Activated CD8-positive, alpha-beta memory T cell treated with anti-CD3 and anti-CD28 coated beads for 36 hours (primary cell): ENCODE measurements at regions not wholly inside any gene's neighbourhood (a gene's known extent, or its start where the extent isn't known, plus 50 kb on each side); places are given as distances from the start of the nearest gene placed in this dataset.
"Not testable (repeated sequence)": the region's sequence is repeated elsewhere in the genome, so short reads cannot be mapped to it uniquely, and the experiment has no call there.

ENCODE experiments used
- CTCF ChIA-PET: fragments of 350-600 bp; sonication (Branson Sonifier 250); formaldehyde crosslinking; loops from one replicate; lab custom pipeline; 2021; ENCODE audit warnings: antibody characterized with exemption; lab: Charles Lee
- POLR2A ChIA-PET: fragments of 350-600 bp; sonication (Branson Sonifier 250); formaldehyde crosslinking; loops from one replicate; lab custom pipeline; 2021; ENCODE audit warnings: antibody characterized with exemption; lab: Charles Lee

GRCh38 chr9:88291056-88291455 lies 97.2 kb upstream of the SPIN1 start:
- ChIA-PET CTCF (no interaction called here), POLR2A (no interaction called here)

- ChIA-PET POLR2A (no interaction called here), CTCF (no interaction called here)
Observed at GRCh38 chr9:88289532-88289931, 98.7 kb upstream of the SPIN1 start.

- POLR2A ChIA-PET: no interaction called here
- CTCF ChIA-PET: interaction anchor here (0.8 kb wide), 1 partner anchor 14 kb away, joined by 3 read pairs; no protein-coding TSS in a partner anchor
Observed at GRCh38 chr9:88287972-88288371, 100.3 kb upstream of the SPIN1 start.

- CTCF ChIA-PET: no interaction called here
- POLR2A ChIA-PET: no interaction called here
Observed at GRCh38 chr9:88280816-88281382, 107.3 kb upstream of the SPIN1 start.

- CTCF ChIA-PET: no interaction called here
Observed at GRCh38 chr9:88278036-88278435, 110.2 kb upstream of the SPIN1 start.

GRCh38 chr9:88274078-88274477 lies 114.2 kb upstream of the SPIN1 start:
- CTCF ChIA-PET: interaction anchor here (0.9 kb wide), 1 partner anchor 14 kb away, joined by 3 read pairs; no protein-coding TSS in a partner anchor
- POLR2A ChIA-PET: no interaction called here

More at GRCh38 chr9:88278036-88278435, 110.2 kb upstream of the SPIN1 start:
- POLR2A ChIA-PET: no interaction called here

- CTCF ChIA-PET: no interaction called here
- POLR2A ChIA-PET: no interaction called here
Observed at GRCh38 chr9:88272986-88273385, 115.3 kb upstream of the SPIN1 start.

- CTCF ChIA-PET: no interaction called here
Observed at GRCh38 chr9:88270413-88270812, 117.8 kb upstream of the SPIN1 start.

GRCh38 chr9:88268886-88269285 lies 119.4 kb upstream of the SPIN1 start:
- ChIA-PET CTCF (no interaction called here), POLR2A (no interaction called here)

More at GRCh38 chr9:88270413-88270812, 117.8 kb upstream of the SPIN1 start:
- POLR2A ChIA-PET: no interaction called here

GRCh38 chr9:88267283-88267682 lies 121.0 kb upstream of the SPIN1 start:
- ChIA-PET CTCF (no interaction called here), POLR2A (no interaction called here)

- CTCF ChIA-PET: no interaction called here
- POLR2A ChIA-PET: no interaction called here
Observed at GRCh38 chr9:88266416-88266815, 121.8 kb upstream of the SPIN1 start.

GRCh38 chr9:88259001-88259400 lies 120.7 kb upstream of the SPATA31C2 start:
- CTCF ChIA-PET: no interaction called here
- POLR2A ChIA-PET: no interaction called here

GRCh38 chr9:88258601-88259000 lies 120.3 kb upstream of the SPATA31C2 start:
- CTCF ChIA-PET: no interaction called here
- POLR2A ChIA-PET: no interaction called here

- CTCF ChIA-PET: no interaction called here
Observed at GRCh38 chr9:88258024-88258423, 119.7 kb upstream of the SPATA31C2 start.

GRCh38 chr9:88256216-88256615 lies 117.9 kb upstream of the SPATA31C2 start:
- POLR2A ChIA-PET: no interaction called here
- CTCF ChIA-PET: interaction anchor here (1.5 kb wide), 1 partner anchor 13 kb away, joined by 4 read pairs; no protein-coding TSS in a partner anchor

More at GRCh38 chr9:88258024-88258423, 119.7 kb upstream of the SPATA31C2 start:
- POLR2A ChIA-PET: no interaction called here

GRCh38 chr9:88255806-88256205 lies 117.5 kb upstream of the SPATA31C2 start:
- POLR2A ChIA-PET: not testable (repeated sequence)
- CTCF ChIA-PET: interaction anchor here (1.5 kb wide), 1 partner anchor 12 kb away, joined by 4 read pairs; no protein-coding TSS in a partner anchor

- ChIA-PET POLR2A (no interaction called here), CTCF (no interaction called here)
Observed at GRCh38 chr9:88251903-88252302, 113.6 kb upstream of the SPATA31C2 start.

GRCh38 chr9:88243736-88244135 lies 105.5 kb upstream of the SPATA31C2 start:
- ChIA-PET POLR2A (interaction anchor here (0.6 kb wide), 1 partner anchor 243 kb away, joined by 5 read pairs; no protein-coding TSS in a partner anchor), CTCF (interaction anchor here (1.3 kb wide), 1 partner anchor 13 kb away, joined by 4 read pairs; no protein-coding TSS in a partner anchor)

GRCh38 chr9:88242879-88243278 lies 104.6 kb upstream of the SPATA31C2 start:
- CTCF ChIA-PET: interaction anchor here (0.7 to 1.3 kb wide), 2 partner anchors 13 to 95 kb away, joined by 3 to 4 read pairs; no protein-coding TSS in a partner anchor
- POLR2A ChIA-PET: no interaction called here

- POLR2A ChIA-PET: no interaction called here
- CTCF ChIA-PET: no interaction called here
Observed at GRCh38 chr9:88237991-88238571, 99.8 kb upstream of the SPATA31C2 start.

- CTCF ChIA-PET: no interaction called here
- POLR2A ChIA-PET: no interaction called here
Observed at GRCh38 chr9:88237479-88237961, 99.2 kb upstream of the SPATA31C2 start.
